Left kidney (tissue), 1 donor: ENCODE measurements at regions not wholly inside any gene's neighbourhood (a gene's known extent, or its start where the extent isn't known, plus 50 kb on each side); places are given as distances from the start of the nearest gene placed in this dataset.

Experiments
- DNase-seq: peaks from one replicate; pipeline ENCODE4 v3.0.0-alpha.2; 2013

- DNase-seq: no peak
These were observed 128.9 kb upstream of the RXFP2 start for GRCh38 chr13:31610270-31610998.

- no peak for DNase-seq
These were observed 128.1 kb upstream of the RXFP2 start for GRCh38 chr13:31611214-31611613.

- DNase-seq: no peak
These were observed 125.3 kb upstream of the RXFP2 start for GRCh38 chr13:31614073-31614472.

GRCh38 chr13:31614704-31615103 is 124.6 kb upstream of the RXFP2 start:
- no peak for DNase-seq

- DNase-seq: no peak
These were observed 114.2 kb upstream of the RXFP2 start for GRCh38 chr13:31625115-31625514.

- DNase-seq: no peak
These were observed 112.1 kb upstream of the RXFP2 start for GRCh38 chr13:31627097-31627845.

- no peak for DNase-seq
These were observed 110.1 kb upstream of the RXFP2 start for GRCh38 chr13:31629085-31629780.

- no peak for DNase-seq
These were observed 108.3 kb upstream of the RXFP2 start for GRCh38 chr13:31631071-31631470.

GRCh38 chr13:31631746-31632145 is 107.6 kb upstream of the RXFP2 start:
- no peak for DNase-seq

GRCh38 chr13:31638577-31638976 is 100.7 kb upstream of the RXFP2 start:
- no peak for DNase-seq

GRCh38 chr13:31639443-31640163 is 99.7 kb upstream of the RXFP2 start:
- no peak for DNase-seq

- no peak for DNase-seq
These were observed 89.6 kb upstream of the RXFP2 start for GRCh38 chr13:31649766-31650165.

- DNase-seq: no peak
These were observed 85.6 kb upstream of the RXFP2 start for GRCh38 chr13:31653730-31654129.

- DNase-seq: no peak
These were observed 75.3 kb upstream of the RXFP2 start for GRCh38 chr13:31663880-31664585.

- no peak for DNase-seq
These were observed 68.3 kb upstream of the RXFP2 start for GRCh38 chr13:31670831-31671617.

- no peak for DNase-seq
These were observed 65.3 kb upstream of the RXFP2 start for GRCh38 chr13:31674051-31674450.

GRCh38 chr13:31675440-31675953 is 63.8 kb upstream of the RXFP2 start:
- DNase-seq: no peak

GRCh38 chr13:31681133-31681532 is 58.2 kb upstream of the RXFP2 start:
- DNase-seq: no peak

- no peak for DNase-seq
These were observed 54.9 kb upstream of the RXFP2 start for GRCh38 chr13:31684466-31684865.

- DNase-seq: no peak
These were observed 52.5 kb upstream of the RXFP2 start for GRCh38 chr13:31686670-31687425.
